ENCODE measurements at regions not wholly inside any gene's neighbourhood (a gene's known extent, or its start where the extent isn't known, plus 50 kb on each side); places are given as distances from the start of the nearest gene placed in this dataset.

DNA sequence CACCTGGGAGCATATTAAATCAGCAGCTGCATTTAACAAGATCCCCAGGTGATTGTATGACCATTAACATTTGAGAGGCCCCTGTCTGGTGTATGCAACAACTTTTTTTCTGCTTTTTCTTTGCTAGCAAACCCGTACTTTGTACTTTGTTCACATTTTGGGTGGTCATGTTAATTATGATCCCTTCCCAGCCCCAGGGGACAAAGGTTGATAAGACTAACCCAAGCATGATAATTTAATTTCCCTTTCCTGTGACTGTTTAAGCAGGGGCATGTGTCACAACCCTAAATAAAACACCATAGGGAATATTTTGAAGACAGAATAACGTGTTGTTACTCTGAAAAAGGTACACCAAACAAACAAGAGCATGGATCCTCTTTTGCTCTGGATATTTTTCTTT lies 332.0 kb downstream of the PCDH18 start:
- no peak for DNase-seq (ENCODE audit: low spot score)

DNA sequence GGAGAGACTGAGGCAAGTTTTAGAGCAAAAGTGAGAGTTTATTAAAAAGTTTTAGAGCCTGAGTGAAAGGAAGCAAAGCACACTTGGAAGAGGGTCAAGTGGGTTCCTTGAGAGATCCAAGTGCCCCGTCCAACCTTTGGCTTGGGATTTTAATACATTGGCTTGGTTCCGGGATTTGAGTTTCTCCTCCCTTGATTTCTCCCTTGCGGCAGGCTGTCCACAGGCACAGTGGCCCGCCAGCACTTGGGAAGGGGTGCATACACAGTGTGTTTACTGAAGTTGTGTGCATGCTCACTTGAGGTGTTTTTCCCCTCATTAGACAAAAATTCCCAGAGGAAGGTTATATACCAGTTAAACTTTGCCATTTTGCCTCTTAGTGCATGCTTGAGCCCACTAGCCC lies 333.5 kb downstream of the PCDH18 start:
- no peak for DNase-seq (ENCODE audit: low spot score)

DNA sequence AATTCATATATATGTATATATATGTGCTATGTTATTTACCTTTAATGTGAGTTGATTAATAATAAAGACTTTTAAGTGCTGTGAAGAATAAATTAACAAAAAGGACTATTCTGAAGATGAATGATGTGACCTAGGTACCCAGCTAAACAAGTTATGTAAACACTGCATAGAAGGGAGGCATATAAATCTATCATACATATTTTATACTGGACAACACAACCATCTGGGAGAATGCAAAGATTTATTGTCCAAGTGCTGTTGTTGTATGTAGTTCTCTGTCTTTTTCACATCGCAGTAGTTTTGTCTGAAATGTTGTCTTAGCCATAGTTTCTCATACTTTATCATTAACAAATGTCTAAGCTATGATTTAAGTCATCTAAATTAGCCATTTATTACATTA lies 337.6 kb downstream of the PCDH18 start:
- no peak for DNase-seq (ENCODE audit: low spot score)

DNA sequence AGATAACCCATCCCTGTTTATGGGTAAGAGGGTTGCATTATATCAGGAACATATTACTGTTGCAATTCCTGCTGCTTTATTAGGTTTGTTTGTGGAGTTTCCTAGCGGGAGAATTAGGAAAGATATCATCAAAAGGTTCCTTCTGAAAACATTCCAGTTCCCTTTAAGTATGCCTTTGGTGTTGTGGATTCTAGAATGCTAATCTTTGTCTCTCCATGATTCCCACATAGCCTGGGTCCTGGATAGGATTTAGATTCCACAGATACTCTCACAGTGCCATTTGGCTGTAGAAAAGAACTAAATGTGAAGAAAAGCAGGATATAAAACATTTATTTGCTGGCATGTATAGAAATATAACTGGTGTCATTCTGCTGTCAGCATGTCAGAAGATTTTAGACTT lies 338.7 kb downstream of the PCDH18 start:
- DNase-seq (ENCODE audit: low spot score), result no peak

DNA sequence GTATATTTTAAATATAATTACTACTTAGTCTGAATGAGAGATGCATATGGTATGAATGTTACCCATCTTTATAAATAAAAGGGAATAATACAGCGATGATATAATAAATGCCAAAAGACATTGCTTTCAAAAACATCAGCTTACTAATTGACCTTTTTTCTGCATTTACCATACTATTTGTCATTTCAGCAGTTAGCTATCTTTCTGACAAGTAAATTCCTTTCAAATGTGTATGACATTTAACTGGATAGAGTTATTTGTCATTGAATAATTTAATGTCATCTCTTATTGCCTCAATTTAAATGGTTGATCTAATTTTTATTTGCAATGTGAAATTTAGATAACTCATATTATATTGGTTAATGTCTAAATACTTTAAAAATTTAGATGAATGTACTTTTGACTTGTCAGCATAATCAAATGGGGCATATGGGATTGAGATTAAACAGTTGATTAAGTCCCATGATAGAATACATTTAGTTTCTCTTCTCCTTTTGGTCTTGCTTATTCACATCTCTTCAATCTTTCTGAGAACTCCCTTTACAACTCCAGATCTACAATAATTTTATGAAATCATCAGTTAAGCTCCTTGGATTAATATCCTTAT lies 350.9 kb downstream of the PCDH18 start:
- no peak for DNase-seq (ENCODE audit: low spot score)

DNA sequence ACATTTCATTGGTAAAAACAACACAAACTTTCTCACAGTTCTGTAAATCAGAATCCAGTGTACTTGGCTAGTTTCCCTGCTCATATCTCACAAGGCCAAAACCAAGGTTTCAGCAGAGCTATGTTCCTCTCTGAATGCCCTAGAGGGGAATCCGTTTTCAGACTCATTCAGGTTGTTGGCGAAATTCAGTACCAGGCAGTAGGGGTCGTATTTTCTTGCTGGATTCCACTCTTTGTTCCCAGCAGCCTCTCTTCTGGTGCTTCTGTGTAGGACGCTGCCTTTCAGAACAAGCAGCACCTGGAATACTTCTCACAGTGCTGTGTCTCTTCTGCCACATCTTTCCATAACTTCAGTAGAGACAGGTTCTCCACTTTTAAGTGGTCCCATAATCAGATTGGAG lies 351.9 kb downstream of the PCDH18 start:
- no peak for DNase-seq (ENCODE audit: low spot score)

DNA sequence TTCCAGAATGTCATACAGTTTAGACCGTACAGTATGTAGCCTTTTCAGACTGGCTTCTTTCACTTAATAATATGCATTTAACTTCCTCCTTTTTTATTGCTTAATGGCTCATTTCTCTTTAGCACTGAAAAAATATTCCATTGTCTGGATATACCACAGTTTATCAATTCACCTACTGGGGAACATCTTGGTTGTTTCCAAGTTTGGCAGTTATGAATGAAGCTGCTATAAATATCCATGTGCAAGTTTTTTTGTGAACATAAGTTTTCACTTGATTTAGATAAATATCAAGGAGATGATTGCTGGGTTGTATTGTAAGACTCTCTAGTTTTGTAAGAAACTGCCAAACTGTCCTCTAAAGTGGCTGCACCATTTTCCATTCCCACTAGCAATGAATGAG lies 375.5 kb downstream of the PCDH18 start:
- no peak for DNase-seq (ENCODE audit: low spot score)

DNA sequence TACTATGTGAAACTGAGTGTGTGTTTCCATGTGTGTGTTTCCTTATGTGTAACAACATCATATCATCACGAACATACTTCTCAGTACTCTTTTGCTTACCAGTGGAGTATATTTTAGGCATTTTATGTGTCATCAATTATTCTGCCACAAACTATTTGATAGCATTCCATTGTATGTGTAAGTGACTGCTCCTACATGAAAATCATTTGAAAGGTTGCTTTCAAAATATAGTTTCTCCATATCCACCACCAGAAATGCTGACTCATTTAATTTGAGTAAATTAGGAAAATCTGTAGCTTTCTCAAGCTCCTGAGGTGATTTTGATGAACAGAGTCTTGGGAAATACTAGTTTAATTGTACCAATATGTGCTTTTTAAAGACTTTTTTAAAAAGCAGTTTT lies 376.2 kb downstream of the PCDH18 start:
- DNase-seq (ENCODE audit: low spot score), result peak; percentile 54

DNA sequence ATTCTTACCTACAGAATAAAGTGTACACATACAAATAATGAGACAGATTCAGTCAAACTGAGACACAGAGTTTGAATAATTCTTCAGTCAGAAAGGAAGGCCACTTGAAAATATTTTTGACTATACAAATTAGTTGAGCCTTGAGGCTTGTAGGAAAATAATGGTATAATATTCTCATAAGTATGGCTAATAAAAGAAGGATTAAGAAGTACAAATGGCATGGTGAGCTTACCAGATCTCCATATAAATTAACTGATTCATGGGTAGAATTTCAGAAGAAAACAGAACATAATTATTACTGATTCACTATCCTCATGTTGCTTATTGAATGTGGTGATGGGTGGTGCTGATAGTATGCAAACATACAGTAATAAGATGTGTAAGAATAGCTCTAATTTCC lies 401.1 kb downstream of the PCDH18 start:
- no peak for DNase-seq (ENCODE audit: low spot score)

DNA sequence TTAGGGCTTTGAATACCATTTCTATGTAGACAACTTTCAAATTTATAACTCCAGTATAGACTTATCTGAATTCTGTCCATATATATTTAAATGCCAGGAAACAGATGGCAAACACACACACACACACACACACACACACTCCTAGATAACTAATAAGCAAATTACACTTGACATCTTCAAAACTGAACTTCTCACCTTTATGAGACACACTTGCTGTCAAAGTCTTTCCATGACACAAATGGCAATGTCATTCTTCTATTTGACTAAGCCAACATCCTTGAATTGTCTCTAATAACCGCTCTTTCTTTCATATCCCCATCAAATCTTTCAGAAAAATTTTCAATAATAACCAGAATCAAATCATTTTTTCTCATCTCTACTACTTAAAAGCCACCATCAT lies 402.4 kb downstream of the PCDH18 start:
- DNase-seq (ENCODE audit: low spot score), result no peak

DNA sequence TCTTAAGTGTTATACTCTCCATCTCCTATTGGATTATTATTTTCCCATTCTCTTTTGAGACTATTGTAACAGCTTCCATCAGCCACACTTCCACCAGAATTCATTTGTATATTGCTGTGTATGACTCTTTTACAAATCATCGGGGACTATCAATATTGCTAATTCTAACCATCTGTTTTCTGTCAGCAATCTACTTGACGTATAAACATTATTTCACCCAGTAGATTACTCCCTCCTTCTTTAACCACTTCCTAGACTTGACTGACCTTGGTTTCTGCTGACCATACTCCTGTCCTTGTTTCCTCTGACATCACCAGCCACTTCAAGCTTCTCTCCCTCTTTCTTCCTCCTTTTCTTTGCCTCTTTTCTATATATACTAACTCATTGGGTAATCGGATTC lies 402.9 kb downstream of the PCDH18 start:
- DNase-seq (ENCODE audit: low spot score), result peak; percentile 8

DNA sequence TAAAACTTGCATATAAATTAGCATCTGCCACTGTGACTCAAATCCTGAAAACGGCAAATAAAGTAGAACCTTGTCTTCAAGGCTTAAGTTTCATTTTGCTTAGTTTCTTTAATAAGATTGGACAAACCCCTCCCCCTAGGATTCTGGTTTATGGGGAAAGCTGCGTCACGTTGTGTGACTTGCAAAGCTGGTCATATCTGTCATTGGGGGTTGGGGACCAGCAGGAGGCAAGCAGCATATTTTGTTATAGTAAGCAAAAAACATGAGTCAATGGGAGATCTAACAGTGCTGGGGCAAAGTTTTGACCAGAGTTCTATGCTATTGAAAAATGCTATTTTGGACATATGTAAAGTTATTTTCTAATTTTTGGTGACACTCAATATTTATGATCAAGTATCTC lies 407.3 kb downstream of the PCDH18 start:
- peak; percentile 61 for DNase-seq (ENCODE audit: low spot score)

DNA sequence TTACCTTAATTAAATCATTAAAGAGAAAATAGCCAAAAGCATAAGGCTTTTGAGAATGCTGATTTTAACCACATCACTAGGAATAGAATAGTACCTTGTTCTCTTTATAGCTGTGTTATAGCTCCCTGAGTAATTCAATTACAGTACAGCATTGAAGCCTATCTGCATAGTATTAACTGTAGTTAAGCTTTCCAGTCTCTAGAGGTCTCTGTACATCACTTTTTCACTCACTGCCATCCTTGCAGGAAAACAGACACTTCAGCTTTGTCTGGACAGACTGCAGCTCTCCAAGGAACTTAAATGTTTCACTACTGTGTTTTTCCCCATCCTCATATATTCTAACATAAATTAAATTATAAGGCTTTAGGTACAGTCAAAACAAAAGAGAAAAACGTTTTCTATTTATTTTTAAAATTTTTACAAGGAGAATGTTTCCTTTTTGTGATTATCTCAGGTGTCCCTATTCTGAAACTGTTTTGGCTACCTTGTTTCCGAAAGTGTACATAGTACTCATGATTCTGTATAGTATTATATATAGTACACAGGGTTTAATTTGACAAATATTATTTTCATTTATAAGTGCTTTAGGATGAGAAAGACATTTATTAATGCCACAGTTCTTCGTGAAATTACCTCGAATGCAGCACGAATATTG lies 407.9 kb downstream of the PCDH18 start:
- peak; percentile 58 for DNase-seq (ENCODE audit: low spot score)

DNA sequence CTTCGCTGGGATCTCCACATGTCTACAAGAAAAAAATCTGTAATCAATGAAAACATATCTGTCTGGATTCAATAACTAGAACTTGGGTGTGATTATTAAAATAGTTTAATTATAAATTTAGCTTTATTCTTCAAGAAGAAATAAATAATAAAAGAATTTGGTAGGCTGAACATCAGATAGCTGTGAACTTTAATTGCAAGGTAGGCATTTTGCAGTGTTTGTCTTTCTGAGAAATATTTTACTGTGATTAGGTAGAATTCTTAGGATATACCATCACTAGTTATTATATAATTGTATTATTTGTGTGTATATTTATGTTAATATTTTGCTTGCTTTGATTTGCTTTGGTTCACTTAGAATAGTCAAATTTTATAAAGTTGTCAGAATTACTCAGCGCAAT lies 409.4 kb downstream of the PCDH18 start:
- no peak for DNase-seq (ENCODE audit: low spot score)

DNA sequence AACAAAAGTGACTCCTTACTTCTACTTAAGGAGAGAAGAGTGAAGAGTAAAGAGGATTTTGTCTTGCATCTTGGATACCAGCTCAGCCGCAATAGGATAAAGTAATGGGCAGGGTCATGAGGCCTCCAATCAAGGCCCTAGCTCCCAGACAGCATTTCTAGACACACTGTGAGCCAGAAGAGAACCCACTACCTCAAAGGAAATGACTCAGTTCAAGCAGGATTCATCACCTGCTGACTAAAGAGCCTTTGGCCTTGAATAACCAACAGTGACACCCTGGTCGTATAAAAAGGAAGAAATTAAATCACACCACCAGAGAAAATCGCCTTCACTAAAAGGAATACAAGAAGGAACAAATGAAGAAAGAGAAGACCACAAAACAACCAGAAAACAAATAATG lies 416.1 kb downstream of the PCDH18 start:
- no peak for DNase-seq (ENCODE audit: low spot score)

DNA sequence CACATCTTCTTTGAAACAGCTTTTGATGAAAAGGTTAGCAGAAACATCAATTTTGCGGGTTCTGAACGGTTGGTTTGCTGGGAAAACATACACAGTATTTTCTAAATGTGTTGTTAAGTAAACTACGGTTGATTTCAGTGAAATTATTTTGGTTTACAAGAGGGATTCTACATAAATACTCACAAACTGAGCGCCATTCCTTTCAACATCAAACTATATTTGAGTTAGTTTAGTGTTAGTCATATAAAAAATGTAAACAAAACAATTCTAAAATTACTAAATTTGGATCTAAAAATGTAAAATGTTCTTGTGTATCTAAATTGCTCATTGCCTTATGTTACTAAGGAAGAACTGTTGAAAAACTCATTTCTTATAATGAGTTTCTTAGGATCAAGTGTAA lies 425.6 kb downstream of the PCDH18 start:
- no peak for DNase-seq (ENCODE audit: low spot score)

DNA sequence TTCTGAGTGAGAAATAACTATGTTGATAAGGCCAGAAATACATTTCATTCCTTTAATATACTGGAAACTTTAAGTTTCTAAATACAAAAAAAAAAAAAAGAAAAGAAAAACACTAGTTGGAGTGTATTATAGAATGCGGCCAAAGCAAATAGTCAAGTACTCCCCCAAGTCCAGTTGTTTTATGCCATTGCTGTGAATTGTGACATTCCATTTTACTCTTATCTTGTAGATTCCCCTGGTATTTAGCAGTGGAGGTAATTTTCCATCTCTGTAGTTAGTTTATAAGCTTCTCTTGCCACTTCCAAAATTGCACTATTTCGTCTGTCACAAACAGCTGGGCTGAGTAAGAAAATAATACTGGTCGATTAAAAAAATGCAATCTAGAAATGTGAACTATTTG lies 426.0 kb downstream of the PCDH18 start:
- DNase-seq (ENCODE audit: low spot score), result no peak

DNA sequence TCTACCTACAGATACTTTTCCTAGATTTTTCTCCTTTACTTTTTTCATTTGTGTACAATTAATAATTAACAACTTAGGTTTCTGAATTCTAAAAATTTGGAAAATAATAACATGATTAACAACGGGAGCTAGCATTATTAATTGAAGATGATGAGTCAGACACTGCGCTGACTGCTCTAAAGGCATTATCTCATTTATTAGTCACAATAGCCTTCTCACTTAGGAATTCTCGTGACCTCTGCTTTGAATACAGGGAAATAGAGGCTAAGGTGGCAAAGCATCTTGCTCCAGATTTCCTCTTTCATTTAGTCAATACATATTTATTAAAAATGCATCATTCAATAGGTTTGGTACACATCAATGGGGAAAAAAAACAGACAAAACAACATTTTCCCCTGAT lies 441.3 kb downstream of the PCDH18 start:
- no peak for DNase-seq (ENCODE audit: low spot score)

DNA sequence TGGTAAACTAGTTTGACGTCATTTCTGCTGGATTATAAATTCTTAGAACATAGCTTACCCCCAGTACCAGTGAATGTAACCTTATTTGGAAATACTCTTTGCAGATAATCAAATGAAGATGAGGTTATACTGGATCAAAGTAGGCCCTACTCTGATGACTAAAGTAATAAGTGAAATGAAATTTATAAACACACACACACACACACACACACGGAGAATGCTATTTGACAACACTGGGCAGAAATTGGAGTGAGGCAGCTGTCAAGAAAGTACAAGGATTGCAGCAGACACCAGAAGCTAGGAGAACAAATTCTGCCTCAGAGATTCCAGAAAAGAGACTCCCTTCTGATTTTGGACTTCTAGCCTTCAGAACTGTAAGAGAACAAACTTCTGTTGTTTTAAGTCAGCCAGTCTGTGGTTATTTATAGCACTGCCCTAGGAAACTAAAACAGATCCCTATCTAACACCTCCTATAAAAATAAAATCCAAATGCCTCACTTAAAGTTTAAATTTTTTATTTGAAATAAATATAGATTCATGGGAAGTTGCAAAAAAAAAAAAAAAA lies 448.6 kb downstream of the PCDH18 start:
- DNase-seq (ENCODE audit: low spot score), result no peak

DNA sequence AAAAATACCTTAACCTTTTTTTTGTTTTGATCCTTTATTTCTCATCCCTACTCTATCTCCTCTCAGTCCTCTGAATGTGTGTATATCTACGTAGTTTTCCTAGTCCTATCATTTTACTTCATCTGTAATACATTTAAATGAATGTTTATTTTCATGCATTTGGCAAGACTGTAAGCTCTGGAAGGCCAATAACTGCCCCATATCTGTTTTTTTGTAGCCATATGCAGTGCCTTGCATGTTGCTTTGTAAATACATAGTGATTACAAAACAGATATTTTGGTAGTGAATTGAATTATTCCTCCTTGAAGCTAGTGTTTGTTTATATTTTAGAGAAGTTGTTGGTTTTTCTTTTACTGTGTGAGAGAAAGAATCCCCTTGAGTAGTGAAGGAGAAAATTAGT lies 450.2 kb downstream of the PCDH18 start:
- no peak for DNase-seq (ENCODE audit: low spot score)

DNA sequence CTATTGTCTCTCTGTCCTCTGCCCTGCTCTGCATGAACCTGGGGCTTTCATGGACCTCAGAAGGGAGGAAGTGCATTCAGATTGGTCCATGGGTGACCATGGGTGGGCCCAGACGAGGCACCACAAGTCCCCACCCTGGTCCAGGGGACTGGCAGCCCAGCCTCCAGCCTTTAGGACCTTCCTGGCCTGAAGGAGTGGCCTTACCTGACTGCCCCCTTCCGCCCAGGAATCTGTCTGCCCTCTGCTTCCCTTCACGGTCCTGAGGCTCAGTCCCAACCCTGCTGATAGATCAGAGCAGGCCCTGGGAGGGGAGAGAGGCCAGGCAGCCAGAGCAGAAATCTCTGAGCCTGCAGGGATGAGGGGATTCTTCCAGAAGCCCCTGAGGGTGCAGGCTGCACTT lies 455.4 kb downstream of the PCDH18 start:
- no peak for DNase-seq (ENCODE audit: low spot score)

DNA sequence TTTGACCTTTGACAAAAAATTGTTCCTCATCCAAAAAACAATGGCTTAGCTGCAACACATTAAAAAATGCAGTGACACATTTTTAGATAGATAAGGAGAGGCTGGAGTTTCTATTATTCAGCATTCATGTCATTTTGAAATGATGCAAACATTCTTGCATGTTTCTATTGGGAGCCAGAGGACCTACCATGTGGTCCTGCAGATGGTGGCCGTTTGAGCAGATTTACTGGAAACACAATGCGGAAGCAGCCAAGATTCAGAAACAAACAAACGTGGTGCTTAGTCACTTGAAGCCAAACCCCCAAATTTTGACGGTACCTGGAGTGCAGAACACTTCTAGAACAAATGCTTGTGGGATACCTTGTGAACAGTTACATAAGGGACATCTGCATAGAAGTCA lies 456.7 kb downstream of the PCDH18 start:
- no peak for DNase-seq (ENCODE audit: low spot score)

DNA sequence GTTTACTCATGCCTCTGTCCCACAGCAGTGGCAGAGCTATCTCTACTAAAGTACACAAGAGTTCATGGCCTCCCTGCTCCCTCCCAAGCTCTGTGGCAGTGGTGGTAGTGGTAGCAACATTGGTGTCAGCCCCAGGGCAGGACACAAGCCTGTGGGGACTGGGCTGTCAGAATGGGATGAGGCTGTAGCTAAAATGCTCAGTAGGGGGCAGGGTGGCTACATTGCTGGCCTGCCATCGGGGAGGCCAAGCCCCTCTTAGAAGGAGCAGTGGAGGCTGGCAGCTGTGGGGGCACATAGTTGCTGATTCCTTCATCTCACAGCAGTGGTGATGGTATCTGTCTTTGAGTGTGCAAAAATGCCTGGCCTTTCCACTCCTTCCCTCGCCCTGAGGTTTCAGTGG lies 461.7 kb downstream of the PCDH18 start:
- DNase-seq (ENCODE audit: low spot score), result peak; percentile 4

DNA sequence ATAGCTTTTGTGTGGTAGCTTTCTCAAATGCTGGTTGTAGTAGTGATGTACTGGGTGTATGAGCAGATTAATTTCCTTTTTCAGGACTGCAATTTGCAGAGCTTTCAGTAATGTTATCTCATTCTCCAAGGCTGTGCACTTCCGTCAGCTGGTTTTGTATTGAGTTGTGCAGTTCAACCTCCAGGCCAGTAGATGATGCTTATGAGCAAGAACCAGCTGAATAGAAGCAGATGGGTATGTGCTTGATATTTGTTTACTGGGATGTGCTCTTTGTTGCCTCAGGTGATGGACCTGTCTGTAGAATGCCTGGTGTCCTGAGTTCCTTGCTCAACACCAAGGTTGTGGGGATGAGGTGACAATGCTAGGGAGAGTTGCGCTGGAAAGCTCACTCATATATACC lies 462.8 kb downstream of the PCDH18 start:
- no peak for DNase-seq (ENCODE audit: low spot score)

Data from AG20443 (cell line).